ENCODE measurements at regions not wholly inside any gene's neighbourhood (a gene's known extent, or its start where the extent isn't known, plus 50 kb on each side); places are given as distances from the start of the nearest gene placed in this dataset.

- ChIA-PET POLR2A (no interaction called here), CTCF (no interaction called here)
- TF ChIP-seq HOXB5 (CRISPR knock-in tag; IDR thresholded peaks at IDR 0.05) = no peak
- no peak for TF ChIP-seq GATA3 (IDR thresholded peaks at IDR 0.05; ENCODE audit: borderline replicate concordance)
- TF ChIP-seq CEBPB (IDR thresholded peaks at IDR 0.05) = no peak
- no peak for TF ChIP-seq RAD21 (conservative IDR thresholded peaks at IDR 0.05 in 1 of 2, IDR thresholded peaks at IDR 0.05 in 1 of 2)
- TF ChIP-seq HOXA7 (CRISPR knock-in tag; IDR thresholded peaks at IDR 0.05) = no peak
- TF ChIP-seq ZFP36 (IDR thresholded peaks at IDR 0.05; ENCODE audit: borderline replicate concordance, partially characterized antibody) = no peak
- no peak for TF ChIP-seq CTCF (IDR thresholded peaks at IDR 0.05)
- no peak for TF ChIP-seq NR3C1 (IDR thresholded peaks at IDR 0.05)
- TF ChIP-seq CHD2 (IDR thresholded peaks at IDR 0.05; ENCODE audit: low read length, partially characterized antibody) = no peak
- TF ChIP-seq, protein P1, sequence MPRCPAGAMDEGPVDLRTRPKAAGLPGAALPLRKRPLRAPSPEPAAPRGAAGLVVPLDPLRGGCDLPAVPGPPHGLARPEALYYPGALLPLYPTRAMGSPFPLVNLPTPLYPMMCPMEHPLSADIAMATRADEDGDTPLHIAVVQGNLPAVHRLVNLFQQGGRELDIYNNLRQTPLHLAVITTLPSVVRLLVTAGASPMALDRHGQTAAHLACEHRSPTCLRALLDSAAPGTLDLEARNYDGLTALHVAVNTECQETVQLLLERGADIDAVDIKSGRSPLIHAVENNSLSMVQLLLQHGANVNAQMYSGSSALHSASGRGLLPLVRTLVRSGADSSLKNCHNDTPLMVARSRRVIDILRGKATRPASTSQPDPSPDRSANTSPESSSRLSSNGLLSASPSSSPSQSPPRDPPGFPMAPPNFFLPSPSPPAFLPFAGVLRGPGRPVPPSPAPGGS (IDR thresholded peaks at IDR 0.05) = no peak
- TF ChIP-seq FOXS1 (CRISPR knock-in tag; IDR thresholded peaks at IDR 0.05) = no peak
- no peak for TF ChIP-seq HEYL (CRISPR knock-in tag; IDR thresholded peaks at IDR 0.05)
- TF ChIP-seq RFX5 (IDR thresholded peaks at IDR 0.05) = no peak
- no peak for TF ChIP-seq HOXB13 (CRISPR knock-in tag; IDR thresholded peaks at IDR 0.05; ENCODE audit: low read depth)
- TF ChIP-seq CHD4 (IDR thresholded peaks at IDR 0.05; ENCODE audit: borderline replicate concordance) = no peak
- no peak for TF ChIP-seq ZNF302 (CRISPR knock-in tag; IDR thresholded peaks at IDR 0.05)
- no peak for ATAC-seq
- 48% methylated on average over 6 of the region's 6 CpGs for WGBS (ENCODE audit: missing lambda C conversion rate)
- no peak for DNase-seq (ENCODE audit: low read depth in 1 of 2, low spot score in 1 of 2)
- FAIRE-seq = no peak
- Histone ChIP-seq H3K9me3 (no peaks in the 10 kb centered on the region), H3K4me1 (no peaks in the 10 kb centered on the region), H3K4me3 (no peak overlapping the region), H3K27ac (no peak overlapping the region), H3K4me2 (no peak overlapping the region)
Observed at GRCh38 chr1:30011970-30012369, 711.4 kb downstream of the MATN1 start.

DNA sequence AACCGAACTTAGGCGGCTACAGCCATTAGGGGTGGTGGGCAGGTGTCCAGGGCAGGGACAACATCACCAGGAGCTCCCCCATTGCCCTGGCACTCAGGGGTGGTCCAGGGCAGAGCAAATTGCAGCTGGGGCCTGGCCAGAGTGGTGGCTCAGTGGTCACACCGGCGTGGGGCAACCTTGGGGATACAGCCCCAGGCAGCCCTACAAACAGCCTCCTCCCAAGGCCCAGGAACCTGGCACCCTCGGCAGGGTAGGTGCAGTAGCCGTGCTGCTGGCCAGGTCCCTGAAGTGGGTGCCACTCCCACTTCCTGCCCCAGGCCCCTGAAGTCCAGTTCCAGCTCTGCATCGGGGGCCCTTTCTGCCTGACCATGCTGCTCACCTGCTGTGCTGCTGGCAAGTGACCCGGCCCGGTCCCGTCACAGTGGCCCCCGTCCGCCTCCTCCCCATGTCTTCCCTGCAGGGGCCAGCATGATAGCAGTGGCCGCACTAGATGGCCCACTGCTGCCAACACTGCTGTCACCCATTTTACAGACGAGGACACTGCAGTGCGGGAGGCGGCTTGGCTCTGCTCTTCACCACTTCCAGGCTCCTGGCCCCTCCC lies 712.8 kb downstream of the MATN1 start:
- no peaks in the 10 kb centered on the region for H3K4me1 ChIP-seq
- ATAC-seq (no peak), DNase-seq (ENCODE audit: low read depth in 1 of 2, low spot score in 1 of 2) (no peak), FAIRE-seq (no peak)
- CTCF ChIA-PET = no interaction called here
- POLR2A ChIA-PET = no interaction called here
- H3K9me3 ChIP-seq = no peaks in the 10 kb centered on the region
- TF ChIP-seq CBX8 (IDR thresholded peaks at IDR 0.05) = no peak
- no peak for TF ChIP-seq PHF8 (IDR thresholded peaks at IDR 0.05; ENCODE audit: borderline replicate concordance, low read depth)
- no peak for TF ChIP-seq HOXB5 (CRISPR knock-in tag; IDR thresholded peaks at IDR 0.05)
- TF ChIP-seq ELK1 (IDR thresholded peaks at IDR 0.05; ENCODE audit: low read depth, low read length) = no peak
- no peak for TF ChIP-seq FOSL2 (IDR thresholded peaks at IDR 0.05)
- no peak for TF ChIP-seq FOSL2 (CRISPR knock-in tag; IDR thresholded peaks at IDR 0.05)
- no peak for TF ChIP-seq KDM1A (IDR thresholded peaks at IDR 0.05; ENCODE audit: low read depth)
- TF ChIP-seq NPAS2 (CRISPR knock-in tag; IDR thresholded peaks at IDR 0.05; ENCODE audit: borderline replicate concordance) = no peak
- no peak for TF ChIP-seq RCOR1 (IDR thresholded peaks at IDR 0.05; ENCODE audit: low read depth, low read length)
- TF ChIP-seq RNF2 (IDR thresholded peaks at IDR 0.05; ENCODE audit: borderline replicate concordance, low read depth) = no peak
- no peak for TF ChIP-seq RARB (CRISPR knock-in tag; IDR thresholded peaks at IDR 0.05)
- no peak for TF ChIP-seq EHF (CRISPR knock-in tag; IDR thresholded peaks at IDR 0.05)
- H3K4me3 ChIP-seq = no peak overlapping the region
- WGBS (ENCODE audit: missing lambda C conversion rate) = 85% methylated on average over 3 of the region's 16 CpGs
- H3K4me2 ChIP-seq = no peak overlapping the region
- H3K27ac ChIP-seq = no peak overlapping the region
